Esophagus squamous epithelium (tissue), 4 donors: ENCODE measurements at regions not wholly inside any gene's neighbourhood (a gene's known extent, or its start where the extent isn't known, plus 50 kb on each side); places are given as distances from the start of the nearest gene placed in this dataset.

ENCODE experiments used
- CTCF ChIP-seq, 6 experiments: fragments of 450-650 bp in 4 of 6; fragments of 200-600 bp in 2 of 6; sonication (generic) in 2 of 6; IDR thresholded peaks; one replicate each; pipeline ENCODE4 v1.5.1; 2016 to 2019; ENCODE audit warnings: antibody characterized with exemption in 6 of 6, mild to moderate bottlenecking in 4 of 6, moderate library complexity in 4 of 6
- POLR2A ChIP-seq, 4 donors: fragments of 450-650 bp; IDR thresholded peaks; one replicate each; pipeline ENCODE4 v1.6.1; 2017; ENCODE audit warnings: antibody characterized with exemption in 4 of 4, mild to moderate bottlenecking in 4 of 4, moderate library complexity in 3 of 4

- TF ChIP-seq CTCF (IDR thresholded peaks at IDR 0.05) (no peak), POLR2A (IDR thresholded peaks at IDR 0.05) (no peak)
These were observed 212.5 kb downstream of the GAS1 start for GRCh38 chr9:86734771-86735170.
